Right renal cortex interstitium (tissue), 3 donors: ENCODE measurements at regions not wholly inside any gene's neighbourhood (a gene's known extent, or its start where the extent isn't known, plus 50 kb on each side); places are given as distances from the start of the nearest gene placed in this dataset.
"Not testable (repeated sequence)": the region's sequence is repeated elsewhere in the genome, so short reads cannot be mapped to it uniquely, and the experiment has no call there.

ENCODE experiments used
- DNase-seq, 3 donors: peaks; one replicate each; pipeline ENCODE4 v3.0.0-alpha.2; 2013; ENCODE audit warnings: low read depth in 3 of 3, low spot score in 2 of 3

- DNase-seq: no peak
Observed at GRCh38 chr4:17027495-17027894, 129.1 kb upstream of the LDB2 start.

DNA sequence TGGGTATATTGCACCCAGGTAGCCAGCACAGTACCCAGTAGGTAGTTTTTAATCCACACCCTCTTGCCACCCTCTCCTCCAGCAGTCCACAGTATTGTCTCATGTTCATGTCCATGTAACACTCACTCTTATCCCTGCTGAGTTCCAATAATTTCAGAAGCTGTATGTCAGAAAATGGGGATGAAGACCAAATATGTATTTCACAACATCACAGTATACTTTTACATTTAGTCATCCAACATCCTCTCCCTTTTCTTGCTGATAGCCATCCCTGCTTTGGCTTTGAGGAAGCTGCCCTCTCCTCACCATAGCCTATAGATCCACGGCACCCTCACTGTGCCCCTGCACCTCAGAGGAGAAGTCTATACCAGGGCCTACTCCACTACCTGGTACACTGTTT lies 126.0 kb upstream of the LDB2 start:
- DNase-seq: no peak

DNA sequence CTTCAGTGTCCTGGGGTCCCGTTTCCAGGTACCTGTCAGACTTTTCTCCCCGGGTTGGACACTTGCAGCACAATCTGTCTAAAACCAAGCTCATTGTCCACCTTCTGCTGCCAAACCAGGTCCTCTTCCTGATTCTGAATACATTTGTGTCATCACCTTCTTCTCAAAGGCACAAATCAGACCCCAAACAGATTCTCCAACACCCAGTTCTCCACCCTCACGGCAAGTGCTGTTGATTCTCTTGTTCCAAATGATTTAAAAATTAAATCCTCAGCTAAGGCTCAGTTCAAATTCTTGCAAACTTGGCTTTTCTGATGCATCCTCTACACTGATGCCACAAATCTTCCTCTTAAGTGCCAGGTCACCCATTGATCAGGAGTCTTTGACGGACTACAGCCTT lies 122.5 kb upstream of the LDB2 start:
- DNase-seq: no peak

- DNase-seq: no peak
Observed at GRCh38 chr4:17020451-17020850, 122.0 kb upstream of the LDB2 start.

- not testable (repeated sequence) for DNase-seq
Observed at GRCh38 chr4:17018621-17019020, 120.2 kb upstream of the LDB2 start.

DNA sequence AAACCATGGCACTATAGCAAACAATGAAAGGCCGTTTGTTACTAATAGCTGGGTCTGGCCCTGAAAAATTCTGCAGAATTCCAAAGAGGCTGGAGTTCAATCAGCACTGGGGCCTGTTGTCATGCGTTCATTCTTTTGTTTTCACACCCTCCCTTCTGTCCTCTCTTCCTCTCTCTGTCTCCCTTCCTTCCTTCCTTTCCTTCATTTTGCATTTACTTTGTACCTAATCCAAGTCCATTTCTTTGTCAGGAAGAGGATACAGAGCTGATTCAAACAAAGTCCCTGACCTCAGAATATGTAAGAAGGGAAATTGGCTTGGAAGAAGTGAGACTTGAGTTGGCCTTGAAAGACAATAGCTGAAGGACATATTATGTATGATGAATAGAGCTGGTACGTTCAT lies 119.6 kb upstream of the LDB2 start:
- DNase-seq: no peak

DNA sequence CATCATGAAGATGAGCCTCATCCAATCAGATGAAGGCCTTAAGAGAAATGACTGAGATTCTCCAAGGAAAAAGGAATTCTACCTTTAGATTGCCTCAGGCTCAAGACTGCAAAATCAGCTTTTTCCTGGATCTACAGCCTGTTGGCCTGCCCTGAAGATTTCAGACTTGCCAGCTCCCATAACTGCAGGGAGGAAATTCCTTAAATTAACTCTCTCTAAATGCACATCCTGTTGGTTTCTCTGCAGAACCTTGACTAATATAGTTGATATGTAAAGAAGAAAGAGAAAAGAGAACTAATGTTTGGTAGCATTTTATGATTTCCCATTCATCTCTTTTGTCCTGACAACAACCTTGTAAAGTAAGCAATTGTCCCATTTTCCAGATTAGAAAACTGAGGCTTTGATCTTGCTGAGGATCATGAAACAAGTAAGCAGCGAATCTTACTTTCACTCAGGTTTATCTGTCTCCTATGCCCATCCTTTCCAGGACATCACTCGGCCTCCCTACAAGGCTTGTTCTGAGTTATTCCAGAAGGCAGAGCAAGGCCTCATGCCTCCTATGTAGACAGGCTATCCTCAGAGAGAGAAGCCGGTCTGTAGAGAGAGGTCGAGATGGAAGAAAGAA lies 115.0 kb upstream of the LDB2 start:
- DNase-seq: no peak

DNA sequence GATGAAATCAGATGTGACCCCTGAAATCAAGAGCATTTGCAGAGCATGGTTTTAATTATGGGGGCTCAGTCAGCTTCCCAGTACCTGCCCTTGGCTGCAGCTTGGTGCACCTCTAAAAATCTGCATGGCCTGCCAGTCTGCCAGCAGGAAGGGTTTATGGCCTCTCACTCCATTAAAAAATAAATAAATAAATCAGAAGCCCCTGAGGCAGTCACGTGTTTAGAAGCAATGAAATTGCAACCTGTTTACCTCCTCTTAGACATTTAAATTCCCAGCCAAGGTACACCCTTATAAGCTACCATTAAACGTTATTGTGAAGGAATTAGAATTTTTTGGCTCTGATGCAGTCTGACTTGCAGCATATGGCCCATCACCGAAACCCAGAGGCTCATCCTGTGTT lies 114.0 kb upstream of the LDB2 start:
- DNase-seq: no peak

GRCh38 chr4:17010426-17011087 lies 112.1 kb upstream of the LDB2 start:
- DNase-seq: no peak

DNA sequence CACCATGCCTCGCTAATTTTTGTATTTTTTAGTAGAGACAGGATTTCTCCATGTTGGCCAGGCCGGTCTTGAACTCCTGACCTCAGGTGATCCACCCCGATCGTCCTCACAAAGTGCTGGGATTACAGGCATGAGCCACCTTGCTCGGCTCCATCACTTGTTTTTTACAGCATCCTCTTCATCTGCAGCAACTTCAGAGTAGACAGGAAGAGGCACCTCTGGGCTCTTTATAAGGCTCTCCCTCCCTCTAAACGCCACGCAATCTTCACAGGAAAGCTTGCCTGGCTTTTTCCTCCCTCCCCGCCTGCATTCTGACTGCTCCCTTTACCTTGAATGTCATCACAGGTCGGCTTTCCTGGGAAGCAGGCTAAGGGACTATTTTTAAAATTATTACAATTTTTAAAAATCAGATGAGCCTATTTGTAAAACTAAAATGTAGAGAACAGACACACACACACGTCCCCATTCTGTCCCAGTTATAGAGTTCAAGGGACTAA lies 111.5 kb upstream of the LDB2 start:
- DNase-seq: no peak

- DNase-seq: no peak
Observed at GRCh38 chr4:17008834-17009345, 110.4 kb upstream of the LDB2 start.

DNA sequence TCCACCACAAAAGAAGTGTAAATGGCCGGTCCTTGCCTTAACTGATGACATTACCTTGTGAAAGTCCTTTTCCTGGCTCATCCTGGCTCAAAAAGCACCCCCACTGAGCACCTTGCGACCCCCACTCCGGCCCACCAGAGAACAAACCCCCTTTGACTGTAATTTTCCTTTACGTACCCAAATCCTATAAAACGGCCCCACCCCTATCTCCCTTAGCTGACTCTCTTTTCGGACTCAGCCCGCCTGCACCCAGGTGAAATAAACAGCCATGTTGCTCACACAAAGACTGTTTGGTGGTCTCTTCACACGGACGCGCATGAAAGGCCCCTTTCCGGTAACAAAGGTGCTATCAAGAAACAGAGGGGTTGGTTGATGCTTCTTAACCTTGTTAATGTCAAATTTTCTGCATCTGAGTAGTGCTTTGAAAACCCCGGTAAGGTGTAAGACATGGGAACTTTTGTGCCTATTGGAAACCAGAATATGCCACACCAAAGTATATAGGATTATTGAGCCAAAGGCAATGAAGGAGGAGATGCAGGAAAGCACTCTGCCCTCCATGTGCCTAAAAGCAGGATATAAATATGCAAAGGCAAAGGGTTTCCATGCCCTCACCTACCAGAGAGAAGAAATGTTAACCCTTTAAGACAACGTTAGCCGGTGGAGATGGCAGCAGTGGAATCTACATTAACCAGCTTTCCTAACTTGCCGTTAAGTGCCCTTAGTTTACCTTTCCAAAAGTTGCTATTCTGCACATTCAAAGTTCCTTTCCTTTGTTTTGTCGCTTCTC lies 105.4 kb upstream of the LDB2 start:
- DNase-seq: not testable (repeated sequence)

GRCh38 chr4:16995451-16995850 lies 97.0 kb upstream of the LDB2 start:
- no peak for DNase-seq

DNA sequence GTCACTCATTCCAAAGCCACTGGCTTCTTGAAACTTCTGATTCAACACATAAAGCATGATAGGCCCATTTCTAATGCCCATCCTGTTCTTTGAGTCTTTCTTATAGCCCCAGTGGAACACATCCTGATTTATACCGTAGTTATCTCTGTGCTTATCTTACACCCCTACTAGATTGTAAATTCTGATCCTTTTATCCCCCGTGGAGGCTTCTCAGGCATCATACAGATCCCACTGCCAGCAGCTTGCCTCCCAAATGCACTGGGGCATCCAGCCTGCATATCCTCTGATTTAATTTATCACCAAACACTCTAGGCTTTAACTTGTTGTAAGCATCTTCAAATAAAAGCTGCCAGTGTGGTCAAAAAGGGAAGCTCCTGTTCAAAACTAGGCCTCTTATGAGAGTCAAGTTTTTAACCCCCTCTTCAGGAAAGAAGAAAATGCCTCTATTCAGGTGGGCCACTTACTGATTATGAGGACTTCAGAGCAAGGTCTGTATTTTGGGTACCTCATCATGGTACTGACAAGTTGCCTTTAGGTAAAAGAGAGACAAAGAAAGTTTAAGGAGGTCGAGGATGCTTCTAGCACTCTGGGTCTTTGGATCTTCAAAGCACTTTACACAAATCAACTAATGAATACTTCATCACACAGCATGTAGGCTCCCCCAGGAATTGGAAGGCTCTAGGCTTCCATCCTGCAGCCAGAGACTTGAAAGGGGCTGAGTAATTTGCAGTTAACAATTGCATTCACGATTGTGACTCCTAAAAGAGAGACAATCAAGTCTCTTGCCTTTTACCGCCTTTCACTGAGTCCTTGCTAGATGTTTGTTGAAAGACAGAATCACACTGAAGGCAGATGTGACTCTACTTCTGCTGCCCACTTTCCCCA lies 95.8 kb upstream of the LDB2 start:
- no peak for DNase-seq

GRCh38 chr4:16992566-16993225 lies 94.3 kb upstream of the LDB2 start:
- DNase-seq: no peak

DNA sequence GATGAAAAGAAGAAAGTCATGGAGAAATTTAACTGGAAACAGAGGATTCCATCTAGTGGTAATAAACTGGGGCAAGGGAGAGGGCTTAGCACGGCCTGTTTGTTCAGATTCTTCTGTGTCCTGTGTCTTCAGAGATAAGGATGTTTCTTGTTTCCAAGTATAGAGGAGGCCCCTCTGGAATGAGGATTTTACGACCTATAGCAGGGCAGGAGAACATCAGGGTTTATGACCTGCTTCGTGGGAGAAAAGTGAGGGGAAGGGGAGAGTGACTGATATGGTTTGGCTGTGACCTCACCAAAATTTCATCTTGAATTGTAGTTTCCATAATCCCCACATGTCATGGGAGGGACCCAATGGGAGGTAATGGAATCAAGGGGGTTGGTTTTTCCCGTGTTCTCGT lies 93.0 kb upstream of the LDB2 start:
- no peak for DNase-seq

GRCh38 chr4:16989371-16989770 lies 90.9 kb upstream of the LDB2 start:
- no peak for DNase-seq

DNA sequence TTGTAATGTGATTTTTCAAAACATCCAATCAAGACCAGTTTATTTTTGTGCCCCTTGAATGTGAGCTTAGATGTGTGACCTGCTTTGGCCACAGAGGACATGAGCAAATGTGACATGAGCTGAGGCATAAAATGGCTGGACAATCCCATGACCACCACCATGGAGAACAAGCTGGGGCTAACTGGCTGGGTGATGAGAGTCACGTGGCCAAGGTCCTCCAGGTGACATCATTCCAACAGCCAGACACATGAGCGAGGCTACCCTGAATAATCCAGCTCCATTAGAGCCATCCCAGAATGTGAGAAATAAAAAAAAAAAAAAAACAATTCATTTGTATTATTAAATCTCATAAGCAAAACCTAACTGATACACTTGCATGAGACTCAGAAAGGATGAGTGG lies 90.4 kb upstream of the LDB2 start:
- no peak for DNase-seq

DNA sequence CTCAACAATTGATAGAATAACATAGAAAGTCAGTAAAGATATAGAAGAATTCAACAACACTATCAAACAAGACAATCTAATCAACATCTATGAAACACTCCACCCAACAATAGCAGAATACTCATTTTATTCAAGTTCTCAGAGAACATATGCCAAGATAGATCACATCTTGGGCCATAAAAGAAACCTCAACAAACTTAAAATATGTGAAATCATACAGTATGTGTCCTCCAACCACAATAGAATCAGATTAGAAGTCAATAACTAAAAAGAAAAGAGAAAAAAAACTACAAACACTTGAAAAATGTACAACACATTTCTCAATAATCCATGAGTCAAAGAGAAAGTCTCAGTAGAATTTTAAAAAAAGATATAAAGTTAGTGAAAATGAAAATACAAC lies 78.6 kb upstream of the LDB2 start:
- DNase-seq: no peak

GRCh38 chr4:16969696-16970135 lies 71.3 kb upstream of the LDB2 start:
- DNase-seq: no peak
